ENCODE measurements at regions not wholly inside any gene's neighbourhood (a gene's known extent, or its start where the extent isn't known, plus 50 kb on each side); places are given as distances from the start of the nearest gene placed in this dataset.

DNA sequence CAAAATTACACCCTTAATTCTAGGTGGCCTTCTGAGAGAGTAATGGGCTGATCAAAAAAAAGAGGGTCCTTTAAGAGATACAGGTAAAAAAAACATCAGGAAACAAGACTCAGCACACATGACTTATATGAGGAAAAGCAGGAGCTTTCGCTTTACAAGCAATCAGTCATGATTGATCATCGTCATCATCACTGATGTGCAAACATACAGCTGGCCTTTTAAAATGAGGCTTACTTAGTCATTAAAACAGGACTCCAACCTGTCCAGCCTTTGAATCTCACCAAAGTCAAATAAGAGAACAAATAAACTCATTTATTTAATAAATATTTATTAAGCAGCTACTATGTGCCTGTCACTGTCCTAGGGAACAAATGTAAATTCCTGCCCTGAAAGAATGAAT lies 255.3 kb downstream of the SKAP2 start:
- Histone ChIP-seq H3K9me3 (ENCODE audit: control insufficient read depth in 5 of 5, low read length in 5 of 5) (no peaks in the 10 kb centered on the region), H3K27ac (ENCODE audit: low read depth, low read length) (no peak overlapping the region), H3K4me1 (ENCODE audit: control insufficient read depth in 5 of 5, insufficient read depth in 5 of 5, low read length in 5 of 5) (no peaks in the 10 kb centered on the region), H3K36me3 (ENCODE audit: control insufficient read depth in 5 of 5, insufficient read depth in 5 of 5, low read length in 5 of 5) (no peaks in the 10 kb centered on the region), H3K4me3 (ENCODE audit: low read depth in 1 of 5, low read length in 5 of 5) (no peak overlapping the region), H3K27me3 (ENCODE audit: control insufficient read depth in 5 of 5, insufficient read depth in 4 of 5, low read length in 5 of 5) (no peaks in the 10 kb centered on the region), H3K9ac (ENCODE audit: low read length in 5 of 5) (no peak overlapping the region)

DNA sequence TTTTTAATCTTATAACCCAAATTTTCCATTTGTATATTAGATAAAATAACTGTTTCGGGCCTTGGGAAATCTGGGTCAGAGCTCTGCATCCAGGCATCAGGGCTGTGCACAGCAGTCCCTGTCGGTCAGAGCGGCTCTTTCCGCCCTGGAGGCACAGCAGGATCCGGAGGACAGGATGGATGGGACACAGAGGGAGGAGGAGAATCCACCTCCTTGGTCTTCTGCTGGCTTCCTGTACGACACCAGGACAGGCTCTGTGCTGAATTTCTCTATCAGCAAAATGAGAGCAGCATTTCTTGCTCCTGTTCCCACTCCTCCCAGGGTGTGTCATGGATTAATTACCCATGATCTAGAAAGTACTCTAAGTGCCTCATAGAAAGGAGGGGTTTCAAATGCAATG lies 254.9 kb downstream of the SKAP2 start:
- Histone ChIP-seq H3K9me3 (ENCODE audit: control insufficient read depth in 5 of 5, low read length in 5 of 5) (no peaks in the 10 kb centered on the region), H3K27ac (ENCODE audit: low read depth, low read length) (no peak overlapping the region), H3K4me3 (ENCODE audit: low read depth in 1 of 5, low read length in 5 of 5) (no peak overlapping the region), H3K9ac (ENCODE audit: low read length in 5 of 5) (no peak overlapping the region), H3K27me3 (ENCODE audit: control insufficient read depth in 5 of 5, insufficient read depth in 4 of 5, low read length in 5 of 5) (no peaks in the 10 kb centered on the region), H3K36me3 (ENCODE audit: control insufficient read depth in 5 of 5, insufficient read depth in 5 of 5, low read length in 5 of 5) (no peaks in the 10 kb centered on the region), H3K4me1 (ENCODE audit: control insufficient read depth in 5 of 5, insufficient read depth in 5 of 5, low read length in 5 of 5) (no peaks in the 10 kb centered on the region)

DNA sequence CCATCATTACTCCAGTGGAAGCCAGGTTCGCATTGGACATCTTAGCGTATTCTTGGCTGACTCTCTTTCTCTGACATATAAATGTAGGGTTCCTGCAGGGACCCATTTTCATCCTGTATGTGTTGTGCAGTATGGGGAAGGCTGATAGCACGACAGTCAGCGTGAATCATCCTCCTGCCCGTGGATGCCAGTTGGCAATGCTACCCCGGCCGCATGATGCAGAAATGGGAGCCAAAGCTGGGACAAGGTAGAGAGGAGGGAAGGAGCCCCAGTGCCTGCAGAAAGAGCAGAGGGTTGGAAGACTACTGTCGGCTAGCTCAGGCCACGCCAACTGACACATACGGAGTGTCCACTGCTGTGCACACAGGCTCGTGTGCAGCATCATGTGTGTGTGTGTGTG lies 251.6 kb downstream of the SKAP2 start:
- no peak overlapping the region for H3K9ac ChIP-seq (ENCODE audit: low read length in 5 of 5)
- H3K27me3 ChIP-seq (ENCODE audit: control insufficient read depth in 5 of 5, insufficient read depth in 4 of 5, low read length in 5 of 5), result no peaks in the 10 kb centered on the region
- peaks cover 0 to 5% (median 3%) of the 10 kb centered on the region in 5 donors for H3K9me3 ChIP-seq (ENCODE audit: control insufficient read depth in 5 of 5, low read length in 5 of 5)
- H3K4me3 ChIP-seq (ENCODE audit: low read depth in 1 of 5, low read length in 5 of 5), result no peak overlapping the region
- H3K27ac ChIP-seq (ENCODE audit: low read depth, low read length), result no peak overlapping the region
- no peaks in the 10 kb centered on the region for H3K4me1 ChIP-seq (ENCODE audit: control insufficient read depth in 5 of 5, insufficient read depth in 5 of 5, low read length in 5 of 5)
- H3K36me3 ChIP-seq (ENCODE audit: control insufficient read depth in 5 of 5, insufficient read depth in 5 of 5, low read length in 5 of 5), result peaks cover 0 to 4% (median 0%) of the 10 kb centered on the region in 5 donors

DNA sequence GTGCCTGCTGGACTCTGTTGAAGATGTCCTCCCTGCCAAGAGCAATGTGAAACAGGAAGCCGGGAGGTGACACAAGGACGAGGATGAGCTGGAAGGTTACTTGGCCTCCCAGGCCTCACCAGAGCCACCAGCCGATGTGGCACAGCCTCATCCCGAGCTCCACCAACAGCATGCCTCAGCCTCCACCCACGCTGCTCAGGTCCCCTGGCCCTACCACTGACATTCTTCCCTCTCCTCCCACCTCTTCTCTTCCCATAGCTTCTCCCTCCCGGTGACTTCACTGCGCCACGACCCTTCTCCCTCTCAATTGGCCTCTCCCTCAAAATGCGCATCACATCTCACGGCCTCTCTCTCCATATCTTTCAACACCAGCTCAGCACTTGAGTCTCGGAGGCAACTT lies 249.9 kb downstream of the SKAP2 start:
- Histone ChIP-seq H3K27me3 (ENCODE audit: control insufficient read depth in 5 of 5, insufficient read depth in 4 of 5, low read length in 5 of 5) (no peaks in the 10 kb centered on the region), H3K36me3 (ENCODE audit: control insufficient read depth in 5 of 5, insufficient read depth in 5 of 5, low read length in 5 of 5) (peaks cover 0 to 5% (median 0%) of the 10 kb centered on the region in 5 donors), H3K9ac (ENCODE audit: low read length in 5 of 5) (no peak overlapping the region), H3K9me3 (ENCODE audit: control insufficient read depth in 5 of 5, low read length in 5 of 5) (peaks cover 0 to 5% (median 3%) of the 10 kb centered on the region in 5 donors), H3K27ac (ENCODE audit: low read depth, low read length) (no peak overlapping the region), H3K4me1 (ENCODE audit: control insufficient read depth in 5 of 5, insufficient read depth in 5 of 5, low read length in 5 of 5) (no peaks in the 10 kb centered on the region), H3K4me3 (ENCODE audit: low read depth in 1 of 5, low read length in 5 of 5) (no peak overlapping the region)

DNA sequence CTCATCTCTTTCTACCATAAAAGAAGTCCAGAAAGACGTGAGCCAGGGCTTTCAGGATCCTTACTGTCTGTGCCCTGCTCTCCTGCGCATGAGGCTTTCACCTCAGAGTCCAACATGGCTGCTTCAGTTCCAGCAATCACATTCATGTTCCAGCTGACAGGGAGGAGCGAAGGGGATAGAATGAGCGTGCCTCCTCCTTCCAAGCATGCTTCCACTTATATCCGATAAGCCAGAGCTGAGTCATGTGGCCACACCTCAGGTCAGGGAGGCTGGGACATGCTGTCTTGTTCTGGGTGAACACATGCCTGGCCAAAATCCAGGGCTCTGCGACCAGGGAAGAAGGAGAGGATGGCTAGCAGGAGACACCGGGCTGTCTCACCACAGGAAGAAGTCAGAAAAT lies 248.2 kb downstream of the SKAP2 start:
- H3K4me1 ChIP-seq (ENCODE audit: control insufficient read depth in 5 of 5, insufficient read depth in 5 of 5, low read length in 5 of 5), result no peaks in the 10 kb centered on the region
- H3K36me3 ChIP-seq (ENCODE audit: control insufficient read depth in 5 of 5, insufficient read depth in 5 of 5, low read length in 5 of 5), result peaks cover 0 to 5% (median 0%) of the 10 kb centered on the region in 5 donors
- H3K27ac ChIP-seq (ENCODE audit: low read depth, low read length), result no peak overlapping the region
- no peak overlapping the region for H3K9ac ChIP-seq (ENCODE audit: low read length in 5 of 5)
- H3K4me3 ChIP-seq (ENCODE audit: low read depth in 1 of 5, low read length in 5 of 5), result no peak overlapping the region
- no peaks in the 10 kb centered on the region for H3K27me3 ChIP-seq (ENCODE audit: control insufficient read depth in 5 of 5, insufficient read depth in 4 of 5, low read length in 5 of 5)
- peaks cover 0 to 5% (median 3%) of the 10 kb centered on the region in 5 donors for H3K9me3 ChIP-seq (ENCODE audit: control insufficient read depth in 5 of 5, low read length in 5 of 5)

DNA sequence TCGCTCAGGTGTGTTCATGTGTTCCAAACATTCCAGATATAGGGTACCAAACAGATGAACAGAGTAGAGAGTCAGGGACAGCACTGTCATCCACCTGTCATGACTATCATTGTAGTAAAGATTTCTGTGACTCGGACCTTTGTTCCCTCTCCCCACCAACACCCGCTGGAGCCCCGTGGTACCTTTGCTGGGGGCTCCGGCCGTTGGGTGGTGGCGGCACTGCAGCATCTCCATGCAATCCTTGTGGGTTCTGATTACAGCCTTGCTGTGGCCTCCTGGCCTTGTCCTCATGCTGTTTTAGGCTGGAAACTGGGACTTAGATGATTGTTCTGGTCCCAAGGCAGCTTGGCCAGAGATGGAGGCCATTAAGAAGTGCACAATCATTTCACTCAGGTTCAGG lies 247.3 kb downstream of the SKAP2 start:
- Histone ChIP-seq H3K27ac (ENCODE audit: low read depth, low read length) (no peak overlapping the region), H3K27me3 (ENCODE audit: control insufficient read depth in 5 of 5, insufficient read depth in 4 of 5, low read length in 5 of 5) (no peaks in the 10 kb centered on the region), H3K4me3 (ENCODE audit: low read depth in 1 of 5, low read length in 5 of 5) (no peak overlapping the region), H3K36me3 (ENCODE audit: control insufficient read depth in 5 of 5, insufficient read depth in 5 of 5, low read length in 5 of 5) (peaks cover 0 to 5% (median 0%) of the 10 kb centered on the region in 5 donors), H3K4me1 (ENCODE audit: control insufficient read depth in 5 of 5, insufficient read depth in 5 of 5, low read length in 5 of 5) (no peaks in the 10 kb centered on the region), H3K9ac (ENCODE audit: low read length in 5 of 5) (no peak overlapping the region), H3K9me3 (ENCODE audit: control insufficient read depth in 5 of 5, low read length in 5 of 5) (peaks cover 0 to 8% (median 3%) of the 10 kb centered on the region in 5 donors)

Data from subcutaneous abdominal adipose tissue (tissue), 5 donors.